Kidney (tissue), 13 donors: ENCODE measurements at regions not wholly inside any gene's neighbourhood (a gene's known extent, or its start where the extent isn't known, plus 50 kb on each side); places are given as distances from the start of the nearest gene placed in this dataset.

ENCODE experiments used
- DNase-seq, 5 donors: peaks; one replicate each; pipeline ENCODE4 v3.0.0-alpha.2; 2013 to 2020
- FAIRE-seq: peaks from 2 replicates; lab custom pipeline; 2012; peaks lifted over from hg19 to GRCh38; lab: Jason Lieb, UNC
- H3K27ac ChIP-seq, 2 donors: one replicate each; pipeline ENCODE4 v1.7.0; 2013; ENCODE audit warnings: low read depth in 2 of 2, low read length in 2 of 2, inconsistent platforms in 1 of 2
- H3K27me3 ChIP-seq: one replicate; pipeline ENCODE4 v1.7.1; 2013; ENCODE audit warnings: low read length, inconsistent platforms; ENCODE audit not compliant: control insufficient read depth, insufficient read depth
- H3K36me3 ChIP-seq, 3 donors: one replicate each; pipeline versions ENCODE4 v1.7.0 to v1.7.1; 2013; ENCODE audit warnings: low read length in 3 of 3, control low read depth in 1 of 3, inconsistent platforms in 1 of 3; ENCODE audit not compliant: insufficient read depth in 3 of 3, control insufficient read depth in 2 of 3
- H3K4me1 ChIP-seq, 3 donors: one replicate each; pipeline versions ENCODE4 v1.7.0 to v1.7.1; 2013; ENCODE audit warnings: low read length in 3 of 3, inconsistent platforms in 1 of 3, low read depth in 1 of 3; ENCODE audit not compliant: control insufficient read depth in 2 of 3, insufficient read depth in 2 of 3
- H3K4me3 ChIP-seq, 3 donors: one replicate each; pipeline versions ENCODE4 v1.7.0 to v1.8.1; 2013; ENCODE audit warnings: low read length in 3 of 3, control low read depth in 1 of 3, inconsistent platforms in 1 of 3
- H3K9ac ChIP-seq, 3 donors: one replicate each; pipeline versions ENCODE4 v1.7.0 to v1.7.1; 2013; ENCODE audit warnings: low read length in 3 of 3, control low read depth in 1 of 3, inconsistent platforms in 1 of 3
- H3K9me3 ChIP-seq, 3 donors: one replicate each; pipeline versions ENCODE4 v1.7.0 to v1.7.1; 2013; ENCODE audit warnings: low read length in 3 of 3, control low read depth in 1 of 3, inconsistent platforms in 1 of 3; ENCODE audit not compliant: control insufficient read depth in 2 of 3, insufficient read depth in 1 of 3
- CTCF ChIP-seq: IDR thresholded peaks from 3 replicates; pipeline ENCODE4 v1.5.1; 2012; ENCODE audit warnings: mild to moderate bottlenecking, moderate library complexity, borderline replicate concordance; ENCODE audit not compliant: insufficient read depth; ENCODE audit errors: extremely low read depth
- intact Hi-C: fragments of 100-400 bp; cut with DNase I; formaldehyde crosslinking; loops from one replicate; pipeline ENCODE4 v1.11.1; 2022
- donor health status: control.
- donor health status: control.
- donor health status: control.
- donor health status: control.
- donor health status: control.
- donor health status: DM: yes; HTN: yes; CAD: no.
- donor health status: Normal renal cell carcinoma (clear cell type).

- intact Hi-C loops = no loop called here
- H3K9ac ChIP-seq = no peak overlapping the region
These were observed 100.1 kb downstream of the HRH4 start for GRCh38 chr18:24560511-24560981.

GRCh38 chr18:24561369-24561965, 101.0 kb downstream of the HRH4 start:
- no peaks in the 10 kb centered on the region for H3K36me3 ChIP-seq
- H3K9ac ChIP-seq = no peak overlapping the region
- H3K27me3 ChIP-seq = no peaks in the 10 kb centered on the region
- intact Hi-C loops = no loop called here
- TF ChIP-seq CTCF = no peak
- no peak overlapping the region for H3K27ac ChIP-seq
- H3K4me1 ChIP-seq = no peaks in the 10 kb centered on the region
- no peak overlapping the region for H3K4me3 ChIP-seq
- FAIRE-seq = no peak
- H3K9me3 ChIP-seq = no peaks in the 10 kb centered on the region
- DNase-seq = no peak

More at GRCh38 chr18:24560511-24560981, 100.1 kb downstream of the HRH4 start:
- TF ChIP-seq CTCF = no peak
- Histone ChIP-seq H3K9me3 (no peaks in the 10 kb centered on the region), H3K4me1 (no peaks in the 10 kb centered on the region), H3K27me3 (no peaks in the 10 kb centered on the region), H3K27ac (no peak overlapping the region), H3K36me3 (no peaks in the 10 kb centered on the region), H3K4me3 (no peak overlapping the region)
- peak in 4 of 5 donors; percentile 73 to 89 (median 82) for DNase-seq
- no peak for FAIRE-seq

GRCh38 chr18:24567199-24567598, 106.8 kb downstream of the HRH4 start:
- Histone ChIP-seq H3K9ac (no peak overlapping the region), H3K27me3 (no peaks in the 10 kb centered on the region), H3K4me3 (no peak overlapping the region), H3K36me3 (no peaks in the 10 kb centered on the region), H3K4me1 (no peaks in the 10 kb centered on the region), H3K27ac (no peak overlapping the region), H3K9me3 (no peaks in the 10 kb centered on the region)
- no peak for DNase-seq
- intact Hi-C loops = no loop called here
- no peak for TF ChIP-seq CTCF
- no peak for FAIRE-seq

GRCh38 chr18:24570716-24571115, 110.3 kb downstream of the HRH4 start:
- no peak for TF ChIP-seq CTCF
- Histone ChIP-seq H3K4me1 (no peaks in the 10 kb centered on the region), H3K36me3 (no peaks in the 10 kb centered on the region), H3K9ac (no peak overlapping the region), H3K4me3 (no peak overlapping the region), H3K27ac (no peak overlapping the region), H3K27me3 (no peaks in the 10 kb centered on the region), H3K9me3 (peaks cover 0 to 7% (median 0%) of the 10 kb centered on the region in 3 donors)
- DNase-seq = no peak
- intact Hi-C loops = no loop called here
- FAIRE-seq = no peak
